ENCODE measurements at regions not wholly inside any gene's neighbourhood (a gene's known extent, or its start where the extent isn't known, plus 50 kb on each side); places are given as distances from the start of the nearest gene placed in this dataset.

DNA sequence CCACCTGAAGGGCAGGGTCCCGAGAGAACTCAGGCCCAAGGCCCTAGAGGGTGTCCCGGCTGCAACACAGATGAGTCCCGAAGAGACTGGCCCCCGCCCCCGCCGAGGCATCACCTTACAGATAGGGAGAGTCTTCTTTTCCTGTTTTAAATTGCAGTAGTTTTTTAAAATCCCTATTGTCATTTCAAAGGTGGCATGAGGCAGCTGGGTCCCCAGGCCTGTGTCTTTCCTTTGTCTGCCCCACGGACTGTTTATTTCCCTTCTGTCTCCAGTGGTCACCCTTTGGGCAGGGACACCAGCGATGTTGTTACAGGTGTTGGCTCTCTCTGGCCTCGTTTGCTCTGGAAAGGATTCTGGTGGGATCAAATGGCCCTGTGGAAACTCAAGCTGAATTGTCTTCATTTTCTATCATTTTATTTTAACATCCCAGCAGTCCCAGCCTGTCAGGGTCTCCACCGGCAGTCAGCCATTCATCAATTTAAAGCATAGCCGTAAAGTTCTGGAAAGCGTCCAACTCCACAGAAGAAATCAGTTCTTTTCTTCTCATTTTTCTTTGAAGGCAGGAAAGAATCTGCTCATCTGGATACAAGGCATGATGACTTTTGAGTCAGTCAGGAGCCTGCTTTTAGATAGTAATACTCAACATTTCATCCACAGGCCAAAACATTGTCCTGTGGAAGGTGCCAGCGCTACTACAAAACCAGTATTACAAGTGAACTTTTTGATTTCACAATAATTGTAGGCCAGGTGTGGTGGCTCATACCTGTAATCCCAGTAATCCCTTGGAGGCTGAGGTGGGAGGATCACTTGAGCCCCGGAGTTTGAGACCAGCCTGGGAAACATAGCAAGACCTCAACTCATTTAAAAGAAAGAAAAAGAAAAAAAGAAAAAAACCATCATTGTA, 96.2 kb downstream of the HES1 start:
- Histone ChIP-seq H3K27ac (no peak overlapping the region), H3K4me1 (no peaks in the 10 kb centered on the region), H3K36me3 (no peaks in the 10 kb centered on the region), H3K9me3 (no peaks in the 10 kb centered on the region), H3K27me3 (no peaks in the 10 kb centered on the region), H3K4me3 (no peak overlapping the region)
- TF ChIP-seq POLR2AphosphoS5 (IDR thresholded peaks at IDR 0.05; ENCODE audit: insufficient read depth in 1 of 2, low read depth in 1 of 2) = peak in 1 of 2 donors; percentile 82
- TF ChIP-seq, protein P1, sequence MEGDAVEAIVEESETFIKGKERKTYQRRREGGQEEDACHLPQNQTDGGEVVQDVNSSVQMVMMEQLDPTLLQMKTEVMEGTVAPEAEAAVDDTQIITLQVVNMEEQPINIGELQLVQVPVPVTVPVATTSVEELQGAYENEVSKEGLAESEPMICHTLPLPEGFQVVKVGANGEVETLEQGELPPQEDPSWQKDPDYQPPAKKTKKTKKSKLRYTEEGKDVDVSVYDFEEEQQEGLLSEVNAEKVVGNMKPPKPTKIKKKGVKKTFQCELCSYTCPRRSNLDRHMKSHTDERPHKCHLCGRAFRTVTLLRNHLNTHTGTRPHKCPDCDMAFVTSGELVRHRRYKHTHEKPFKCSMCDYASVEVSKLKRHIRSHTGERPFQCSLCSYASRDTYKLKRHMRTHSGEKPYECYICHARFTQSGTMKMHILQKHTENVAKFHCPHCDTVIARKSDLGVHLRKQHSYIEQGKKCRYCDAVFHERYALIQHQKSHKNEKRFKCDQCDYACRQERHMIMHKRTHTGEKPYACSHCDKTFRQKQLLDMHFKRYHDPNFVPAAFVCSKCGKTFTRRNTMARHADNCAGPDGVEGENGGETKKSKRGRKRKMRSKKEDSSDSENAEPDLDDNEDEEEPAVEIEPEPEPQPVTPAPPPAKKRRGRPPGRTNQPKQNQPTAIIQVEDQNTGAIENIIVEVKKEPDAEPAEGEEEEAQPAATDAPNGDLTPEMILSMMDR (IDR thresholded peaks at IDR 0.05) = no peak
- intact Hi-C loops (cut with DNase I) = no loop called here
- DNase-seq (ENCODE audit: extremely low spot score in 2 of 2) = no peak

DNA sequence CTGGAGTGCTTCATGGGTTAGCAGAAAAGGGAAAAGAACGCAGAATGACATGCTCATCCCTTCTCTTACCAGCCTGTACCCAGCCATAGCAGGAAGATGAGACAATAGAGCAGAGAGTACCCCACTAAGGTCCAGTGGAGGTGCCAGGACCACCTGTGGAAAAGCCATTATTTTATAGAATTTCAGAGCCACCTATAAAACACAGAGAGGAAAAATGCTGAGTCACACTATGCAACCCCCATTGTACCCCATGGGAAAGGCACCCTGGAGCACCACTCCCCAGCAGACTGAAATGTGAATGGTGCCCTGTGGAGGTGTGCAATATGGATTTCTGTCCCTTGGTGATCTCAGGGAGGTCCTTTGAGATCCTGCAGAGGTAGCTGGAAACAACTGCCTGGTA, 97.2 kb downstream of the HES1 start:
- intact Hi-C loops (cut with DNase I) = no loop called here
- DNase-seq (ENCODE audit: extremely low spot score in 2 of 2) = no peak
- TF ChIP-seq POLR2AphosphoS5 (IDR thresholded peaks at IDR 0.05; ENCODE audit: insufficient read depth in 1 of 2, low read depth in 1 of 2) (no peak), POLR2A (IDR thresholded peaks at IDR 0.05) (no peak)
- TF ChIP-seq, protein P1 (IDR thresholded peaks at IDR 0.05) = no peak
- H3K4me1 ChIP-seq = no peaks in the 10 kb centered on the region
- H3K9me3 ChIP-seq = no peaks in the 10 kb centered on the region
- H3K36me3 ChIP-seq = no peaks in the 10 kb centered on the region
- no peaks in the 10 kb centered on the region for H3K27me3 ChIP-seq
- H3K27ac ChIP-seq = no peak overlapping the region
- no peak overlapping the region for H3K4me3 ChIP-seq

DNA sequence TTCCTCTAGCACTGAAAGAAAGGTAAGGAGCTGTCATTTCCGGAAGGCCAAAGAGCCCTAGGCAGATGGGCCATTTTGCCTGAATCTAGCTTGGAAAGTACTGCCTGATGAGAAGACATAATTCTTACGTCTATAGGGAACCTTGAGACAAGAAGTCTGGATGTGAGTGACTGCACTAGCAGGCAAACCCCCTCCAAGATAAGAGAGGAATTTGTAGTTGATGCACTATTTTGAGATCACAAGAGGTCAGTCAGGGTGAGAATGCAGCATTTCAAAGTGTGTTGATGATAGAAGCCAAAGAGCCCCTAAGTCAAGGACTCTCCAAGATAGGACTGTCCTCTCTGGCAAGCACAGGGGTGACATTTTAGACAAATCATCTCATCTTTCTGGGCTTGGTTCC, 99.2 kb downstream of the HES1 start:
- H3K9me3 ChIP-seq = no peaks in the 10 kb centered on the region
- no peak overlapping the region for H3K4me3 ChIP-seq
- H3K4me1 ChIP-seq = no peaks in the 10 kb centered on the region
- no peaks in the 10 kb centered on the region for H3K36me3 ChIP-seq
- no peak overlapping the region for H3K27ac ChIP-seq
- intact Hi-C loops (cut with DNase I) = no loop called here
- TF ChIP-seq POLR2AphosphoS5 (IDR thresholded peaks at IDR 0.05; ENCODE audit: insufficient read depth in 1 of 2, low read depth in 1 of 2) = no peak
- TF ChIP-seq POLR2A (IDR thresholded peaks at IDR 0.05) = no peak
- TF ChIP-seq, protein P1 (IDR thresholded peaks at IDR 0.05) = no peak
- DNase-seq (ENCODE audit: extremely low spot score in 2 of 2) = peak in 1 of 2 donors; percentile 8
- H3K27me3 ChIP-seq = no peaks in the 10 kb centered on the region

DNA sequence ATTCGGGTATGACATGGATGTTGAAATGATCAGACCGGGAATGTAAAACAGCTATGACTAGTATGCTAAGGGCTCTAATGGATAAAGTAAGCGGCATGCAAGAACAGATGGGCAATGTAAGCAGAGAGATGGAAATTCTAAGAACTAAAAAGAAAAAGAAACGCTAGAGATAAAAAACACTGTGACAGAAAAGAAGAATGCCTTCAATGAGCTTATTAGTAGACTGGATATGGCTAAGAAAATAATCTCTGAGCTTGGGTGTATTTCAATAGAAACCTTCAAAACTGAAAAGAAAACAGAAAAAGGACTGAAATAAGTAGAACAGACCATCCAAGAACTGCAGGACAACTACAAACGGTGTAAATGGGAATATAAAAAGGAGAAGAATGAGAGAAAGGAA, 101.2 kb downstream of the HES1 start:
- DNase-seq (ENCODE audit: extremely low spot score in 2 of 2) = no peak
- Histone ChIP-seq H3K27ac (no peak overlapping the region), H3K4me1 (no peaks in the 10 kb centered on the region), H3K4me3 (no peak overlapping the region), H3K27me3 (no peaks in the 10 kb centered on the region), H3K36me3 (no peaks in the 10 kb centered on the region), H3K9me3 (no peaks in the 10 kb centered on the region)
- TF ChIP-seq POLR2AphosphoS5 (IDR thresholded peaks at IDR 0.05; ENCODE audit: insufficient read depth in 1 of 2, low read depth in 1 of 2) = no peak
- TF ChIP-seq, protein P1 (IDR thresholded peaks at IDR 0.05) = no peak
- TF ChIP-seq POLR2A (IDR thresholded peaks at IDR 0.05) = no peak
- intact Hi-C loops (cut with DNase I) = no loop called here

DNA sequence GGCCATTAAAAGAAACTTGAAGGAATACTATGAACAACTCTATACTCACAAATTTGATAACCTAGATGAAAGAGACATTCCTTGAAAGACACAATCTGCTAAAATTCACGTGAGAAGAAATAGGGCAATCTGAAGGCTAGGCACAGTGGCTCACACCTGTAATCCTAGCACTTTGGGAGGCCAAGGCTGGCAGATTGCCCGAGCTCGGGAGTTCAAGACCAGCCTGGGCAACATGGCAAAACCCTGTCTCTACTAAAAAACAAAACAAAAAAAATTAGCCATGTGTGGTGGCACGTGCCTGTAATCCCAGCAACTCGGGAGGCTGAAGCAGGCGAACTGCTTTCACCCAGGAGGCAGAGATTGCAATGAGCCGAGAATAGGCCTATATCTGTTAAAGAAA, 104.8 kb downstream of the HES1 start:
- Histone ChIP-seq H3K4me3 (no peak overlapping the region), H3K36me3 (no peaks in the 10 kb centered on the region), H3K4me1 (no peaks in the 10 kb centered on the region), H3K27me3 (no peaks in the 10 kb centered on the region), H3K27ac (no peak overlapping the region), H3K9me3 (no peaks in the 10 kb centered on the region)
- DNase-seq (ENCODE audit: extremely low spot score in 2 of 2) = peak; percentile 34 to 40
- no peak for TF ChIP-seq POLR2A (IDR thresholded peaks at IDR 0.05)
- TF ChIP-seq, protein P1 (IDR thresholded peaks at IDR 0.05) = no peak
- TF ChIP-seq POLR2AphosphoS5 (IDR thresholded peaks at IDR 0.05; ENCODE audit: insufficient read depth in 1 of 2, low read depth in 1 of 2) = no peak
- intact Hi-C loops (cut with DNase I) = no loop called here

Data from vagina (tissue), 2 donors.